Activated CD4-positive, alpha-beta memory T cell treated with anti-CD3 and anti-CD28 coated beads for 36 hours (primary cell): ENCODE measurements at regions not wholly inside any gene's neighbourhood (a gene's known extent, or its start where the extent isn't known, plus 50 kb on each side); places are given as distances from the start of the nearest gene placed in this dataset.

Experiments used
- CTCF ChIA-PET: fragments of 350-600 bp; sonication (Branson Sonifier 250); formaldehyde crosslinking; loops from one replicate; lab custom pipeline; 2021; ENCODE audit warnings: antibody characterized with exemption, inconsistent platforms; lab: Charles Lee
- POLR2A ChIA-PET: fragments of 350-600 bp; sonication (Branson Sonifier 250); formaldehyde crosslinking; loops from one replicate; lab custom pipeline; 2021; ENCODE audit warnings: antibody characterized with exemption; lab: Charles Lee
- DNase-seq: peaks from one replicate; pipeline ENCODE4 v3.0.0-alpha.2; 2020
- H3K27ac Mint-ChIP-seq: one replicate; pipeline ENCODE4 v1.8.0; 2021; ENCODE audit warnings: mixed read lengths
- H3K27me3 Mint-ChIP-seq: one replicate; pipeline ENCODE4 v1.8.0; 2021; ENCODE audit warnings: mixed read lengths
- H3K36me3 Mint-ChIP-seq: one replicate; pipeline ENCODE4 v1.8.0; 2021; ENCODE audit warnings: mixed read lengths
- H3K4me1 Mint-ChIP-seq: one replicate; pipeline ENCODE4 v1.8.0; 2021; ENCODE audit warnings: low read depth, mixed read lengths
- H3K4me3 Mint-ChIP-seq: one replicate; pipeline ENCODE4 v1.8.0; 2021; ENCODE audit warnings: mild to moderate bottlenecking, mixed read lengths
- H3K9me3 Mint-ChIP-seq: one replicate; pipeline ENCODE4 v1.8.0; 2021; ENCODE audit warnings: mixed read lengths
- intact Hi-C: fragments of 100-400 bp; cut with micrococcal nuclease; formaldehyde crosslinking; loops from one replicate; pipeline ENCODE4 v1.15.1; 2023

DNA sequence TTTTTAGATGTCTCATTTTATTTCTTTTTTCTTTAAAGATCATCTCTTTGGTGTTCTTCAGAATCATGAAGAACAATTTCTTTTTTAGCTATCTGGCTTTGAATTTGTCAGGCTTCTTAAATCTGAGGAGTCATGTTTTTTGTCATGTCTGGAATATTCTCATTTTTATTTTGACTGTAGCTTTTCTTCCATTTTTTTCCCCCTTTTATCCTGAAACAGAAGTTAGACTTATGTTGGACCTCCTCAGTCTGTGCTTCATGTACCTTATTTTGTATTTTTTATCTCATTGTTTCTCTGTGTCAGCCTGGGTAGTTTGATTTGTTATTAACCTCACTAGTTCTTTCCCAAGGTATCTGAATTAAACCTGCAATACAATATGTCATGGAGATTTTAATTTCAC, 319.2 kb upstream of the ADGRL4 start:
- H3K9me3 Mint-ChIP-seq = peaks cover 2% of the 10 kb centered on the region
- CTCF ChIA-PET = no interaction called here

DNA sequence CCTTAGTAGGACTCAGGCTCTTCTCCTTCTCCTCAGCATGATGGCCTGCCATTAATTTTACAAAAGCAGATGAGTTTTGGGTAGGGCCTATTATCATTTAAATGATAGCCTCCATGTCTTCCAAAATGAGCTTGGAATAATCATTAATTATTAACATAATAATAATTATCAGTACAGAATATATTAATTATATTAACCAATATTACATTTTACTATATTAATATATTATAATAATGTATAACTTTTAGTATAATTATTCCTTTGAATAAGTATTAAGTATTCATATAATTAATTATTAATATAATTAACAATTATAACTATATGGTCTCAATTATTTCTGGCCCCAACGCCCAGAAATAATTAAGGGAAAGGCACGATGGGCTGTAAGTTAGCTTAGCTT, 318.6 kb upstream of the ADGRL4 start:
- POLR2A ChIA-PET = no interaction called here
- Mint-ChIP-seq H3K27ac (no peak overlapping the region), H3K4me3 (no peak overlapping the region), H3K4me1 (no peaks in the 10 kb centered on the region), H3K36me3 (no peaks in the 10 kb centered on the region), H3K27me3 (no peaks in the 10 kb centered on the region), H3K9me3 (peaks cover 2% of the 10 kb centered on the region)
- no peak for DNase-seq
- intact Hi-C loops = no loop called here
- CTCF ChIA-PET = no interaction called here

More for the DNA sequence above, 319.2 kb upstream of the ADGRL4 start:
- no peaks in the 10 kb centered on the region for H3K27me3 Mint-ChIP-seq
- no peak overlapping the region for H3K4me3 Mint-ChIP-seq
- no peak overlapping the region for H3K27ac Mint-ChIP-seq
- no peaks in the 10 kb centered on the region for H3K36me3 Mint-ChIP-seq
- H3K4me1 Mint-ChIP-seq = no peaks in the 10 kb centered on the region
- POLR2A ChIA-PET = no interaction called here
- DNase-seq = no peak
- intact Hi-C loops = no loop called here

DNA sequence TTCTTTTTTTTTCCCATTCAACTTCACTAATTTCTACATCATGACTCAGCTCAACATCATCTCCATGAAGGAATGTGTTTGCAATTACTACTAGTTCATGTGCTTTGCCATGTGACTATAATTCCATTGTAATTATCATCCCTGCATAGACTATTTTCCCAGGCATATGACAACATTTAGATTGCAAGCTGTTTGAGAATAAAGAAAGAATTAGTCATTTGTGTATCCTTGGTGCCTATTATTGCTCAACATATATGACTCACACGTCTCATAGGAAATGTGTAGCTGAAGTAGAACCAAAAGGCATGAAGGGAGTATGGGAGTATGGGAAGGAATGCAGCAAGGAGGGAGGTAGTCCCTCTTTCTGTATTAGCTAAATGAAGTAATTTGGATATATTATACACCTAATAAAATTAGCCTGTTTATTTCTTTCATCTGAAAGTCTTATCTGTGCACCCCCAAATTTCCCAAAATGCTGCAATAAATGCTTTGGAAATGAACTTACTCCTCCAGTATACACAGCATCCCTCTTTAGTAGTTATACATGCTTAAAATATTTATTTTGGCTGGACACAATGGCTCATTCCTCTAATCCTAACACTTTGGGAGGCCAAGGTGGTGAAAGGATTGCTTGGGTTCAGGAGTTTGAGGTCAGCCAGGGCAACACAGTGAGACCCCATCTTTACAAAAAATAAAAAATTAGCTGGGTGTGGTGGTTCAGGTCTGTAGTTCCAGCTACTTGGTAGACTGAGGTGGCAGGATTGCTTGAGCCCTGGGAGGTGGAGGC, 316.9 kb upstream of the ADGRL4 start:
- H3K27me3 Mint-ChIP-seq = no peaks in the 10 kb centered on the region
- no peak for DNase-seq
- no peak overlapping the region for H3K27ac Mint-ChIP-seq
- no peak overlapping the region for H3K4me3 Mint-ChIP-seq
- intact Hi-C loops = no loop called here
- ChIA-PET CTCF (interaction anchor here (1.0 kb wide), 1 partner anchor 30 kb away, joined by 4 read pairs; no protein-coding TSS in a partner anchor), POLR2A (no interaction called here)
- no peaks in the 10 kb centered on the region for H3K36me3 Mint-ChIP-seq
- H3K4me1 Mint-ChIP-seq = no peaks in the 10 kb centered on the region
- peaks cover 7% of the 10 kb centered on the region for H3K9me3 Mint-ChIP-seq

DNA sequence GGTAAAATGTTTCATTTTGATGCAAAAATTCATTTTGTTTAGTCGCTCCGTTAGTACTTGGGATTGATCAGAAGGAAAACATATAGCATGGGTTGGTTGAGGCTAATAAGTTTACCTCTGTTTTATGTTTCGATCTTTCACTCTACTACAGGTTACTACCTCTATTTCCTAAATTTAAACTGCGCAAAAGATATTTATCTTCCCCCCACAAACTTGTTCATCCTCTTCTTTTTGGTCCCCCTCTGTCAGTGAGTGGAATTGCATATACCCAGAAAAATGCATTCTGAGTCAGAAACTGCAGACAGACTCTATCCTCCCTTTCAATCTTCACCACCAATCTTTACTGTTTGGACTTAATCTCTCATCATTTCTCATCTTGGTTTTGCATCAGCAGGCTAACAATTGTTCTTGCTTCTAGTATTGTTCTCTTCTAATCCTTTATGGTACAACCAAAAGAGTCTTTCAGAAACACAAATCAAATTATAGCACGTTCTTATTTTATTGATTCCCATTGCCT, 316.0 kb upstream of the ADGRL4 start:
- DNase-seq = no peak
- Mint-ChIP-seq H3K27ac (no peak overlapping the region), H3K4me1 (no peaks in the 10 kb centered on the region), H3K36me3 (no peaks in the 10 kb centered on the region), H3K9me3 (peaks cover 9% of the 10 kb centered on the region), H3K27me3 (no peaks in the 10 kb centered on the region), H3K4me3 (no peak overlapping the region)
- intact Hi-C loops = no loop called here
- CTCF ChIA-PET = interaction anchor here (1.0 kb wide), 1 partner anchor 30 kb away, joined by 4 read pairs; no protein-coding TSS in a partner anchor
- POLR2A ChIA-PET = no interaction called here

DNA sequence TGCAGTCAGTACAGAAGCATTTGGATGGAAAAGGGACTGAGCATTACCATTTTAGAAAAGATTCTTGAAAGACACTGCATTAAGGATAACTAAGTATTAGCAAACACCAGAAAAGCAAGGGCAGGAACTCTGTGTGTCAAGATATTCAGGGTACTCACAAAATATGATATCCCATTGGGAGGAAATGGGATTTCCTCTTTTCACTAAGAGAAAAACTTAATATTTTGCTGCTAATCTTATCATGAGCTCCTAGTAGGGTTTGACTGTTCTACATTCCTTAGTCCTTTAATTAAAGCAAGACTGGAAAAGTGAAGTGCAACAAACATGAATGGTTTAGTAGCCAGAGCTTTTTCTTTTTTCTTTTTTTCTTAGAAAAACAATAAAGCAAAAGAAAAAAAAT, 305.9 kb upstream of the ADGRL4 start:
- no peak for DNase-seq

DNA sequence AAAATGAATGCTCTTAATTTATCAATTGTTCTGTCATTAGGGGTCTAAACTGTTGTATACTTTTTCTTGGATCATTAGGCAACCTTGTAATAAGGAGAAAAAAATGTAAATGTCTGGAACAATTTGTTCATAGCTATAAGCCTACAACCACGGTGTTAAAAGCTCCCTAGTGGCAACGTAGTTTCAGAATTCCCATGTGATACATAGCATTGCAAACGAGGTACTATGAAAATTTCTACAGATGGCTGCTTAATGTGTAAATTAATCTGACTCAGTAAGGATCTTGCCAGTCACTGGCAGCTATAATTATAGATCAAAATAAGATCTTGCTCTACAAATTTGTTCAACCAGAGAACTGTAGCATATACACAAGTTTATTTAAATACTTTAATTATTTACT, 304.1 kb upstream of the ADGRL4 start:
- no peak for DNase-seq
- ChIA-PET CTCF (no interaction called here), POLR2A (no interaction called here)
- Mint-ChIP-seq H3K27me3 (no peaks in the 10 kb centered on the region), H3K36me3 (no peaks in the 10 kb centered on the region), H3K27ac (no peak overlapping the region), H3K4me1 (no peaks in the 10 kb centered on the region), H3K4me3 (no peak overlapping the region), H3K9me3 (peaks cover 4% of the 10 kb centered on the region)
- intact Hi-C loops = no loop called here

More for the DNA sequence above, 305.9 kb upstream of the ADGRL4 start:
- H3K36me3 Mint-ChIP-seq = no peaks in the 10 kb centered on the region
- H3K4me3 Mint-ChIP-seq = no peak overlapping the region
- no peaks in the 10 kb centered on the region for H3K27me3 Mint-ChIP-seq
- ChIA-PET POLR2A (no interaction called here), CTCF (no interaction called here)
- no peaks in the 10 kb centered on the region for H3K4me1 Mint-ChIP-seq
- no peak overlapping the region for H3K27ac Mint-ChIP-seq
- intact Hi-C loops = no loop called here
- peaks cover 4% of the 10 kb centered on the region for H3K9me3 Mint-ChIP-seq

GRCh38 chr1:79304131-79304530, 297.6 kb upstream of the ADGRL4 start:
- Mint-ChIP-seq H3K9me3 (no peaks in the 10 kb centered on the region), H3K27me3 (no peaks in the 10 kb centered on the region), H3K4me3 (no peak overlapping the region), H3K27ac (no peak overlapping the region), H3K36me3 (no peaks in the 10 kb centered on the region), H3K4me1 (no peaks in the 10 kb centered on the region)
- intact Hi-C loops = no loop called here
- ChIA-PET CTCF (no interaction called here), POLR2A (no interaction called here)
- DNase-seq = no peak

GRCh38 chr1:79303040-79303439, 296.5 kb upstream of the ADGRL4 start:
- CTCF ChIA-PET = no interaction called here
- no peak overlapping the region for H3K27ac Mint-ChIP-seq
- H3K9me3 Mint-ChIP-seq = no peaks in the 10 kb centered on the region
- intact Hi-C loops = no loop called here
- no peaks in the 10 kb centered on the region for H3K27me3 Mint-ChIP-seq
- no peaks in the 10 kb centered on the region for H3K4me1 Mint-ChIP-seq
- no peak for DNase-seq
- no peaks in the 10 kb centered on the region for H3K36me3 Mint-ChIP-seq
- POLR2A ChIA-PET = no interaction called here
- H3K4me3 Mint-ChIP-seq = no peak overlapping the region

DNA sequence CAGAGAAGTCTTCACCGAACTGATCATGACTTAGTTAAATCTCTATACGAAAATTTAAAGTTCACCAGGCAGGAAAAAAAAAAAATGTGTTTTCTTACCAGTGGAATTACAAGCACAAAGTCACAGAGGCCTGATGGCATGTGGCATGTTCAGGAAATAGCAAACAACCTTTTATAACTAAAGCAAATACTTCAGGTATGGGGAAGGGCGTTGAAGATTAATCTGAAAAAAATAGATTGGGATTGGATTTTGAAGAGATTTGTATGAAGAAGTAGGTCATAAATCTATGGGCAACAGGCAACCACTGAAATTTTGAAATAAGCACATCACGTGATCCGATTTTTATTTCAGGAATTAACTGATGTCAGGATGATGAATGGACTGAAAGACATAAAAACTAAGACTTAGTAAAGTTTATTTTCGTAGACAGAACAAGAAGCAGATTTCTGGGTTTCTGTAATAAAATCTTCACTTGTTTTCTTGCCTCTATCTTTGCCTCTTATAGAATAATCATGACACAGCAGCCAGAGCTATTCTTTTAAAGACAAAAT, 295.9 kb upstream of the ADGRL4 start:
- H3K4me3 Mint-ChIP-seq = no peak overlapping the region
- intact Hi-C loops = no loop called here
- ChIA-PET CTCF (no interaction called here), POLR2A (no interaction called here)
- no peak overlapping the region for H3K27ac Mint-ChIP-seq
- no peak for DNase-seq
- H3K36me3 Mint-ChIP-seq = no peaks in the 10 kb centered on the region
- no peaks in the 10 kb centered on the region for H3K4me1 Mint-ChIP-seq
- no peaks in the 10 kb centered on the region for H3K27me3 Mint-ChIP-seq
- H3K9me3 Mint-ChIP-seq = no peaks in the 10 kb centered on the region

DNA sequence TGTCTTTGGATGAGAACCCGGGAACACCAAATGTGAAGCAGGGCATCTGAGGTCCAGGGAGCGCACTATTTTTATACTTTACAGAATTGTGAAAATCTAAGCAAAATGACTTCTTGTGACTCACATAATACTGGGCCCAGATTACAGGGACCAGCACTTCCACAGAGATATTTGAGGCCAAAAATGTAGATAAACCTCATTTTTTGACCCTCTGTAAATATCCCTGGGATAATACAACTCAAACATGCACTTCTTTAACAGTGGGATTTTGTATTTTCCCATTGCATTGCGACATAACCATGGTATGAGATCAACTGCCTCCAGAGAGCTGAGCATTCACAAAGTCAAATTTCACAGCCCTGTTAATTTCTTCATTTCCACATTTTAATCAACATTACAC, 289.4 kb upstream of the ADGRL4 start:
- Mint-ChIP-seq H3K27ac (no peak overlapping the region), H3K4me3 (no peak overlapping the region), H3K36me3 (no peaks in the 10 kb centered on the region), H3K9me3 (no peaks in the 10 kb centered on the region), H3K4me1 (no peaks in the 10 kb centered on the region), H3K27me3 (no peaks in the 10 kb centered on the region)
- intact Hi-C loops = no loop called here
- no peak for DNase-seq
- CTCF ChIA-PET = interaction anchor here (0.6 kb wide), 1 partner anchor 1431 kb away, joined by 3 read pairs; no protein-coding TSS in a partner anchor
- POLR2A ChIA-PET = no interaction called here

- no peaks in the 10 kb centered on the region for H3K36me3 Mint-ChIP-seq
- no peak overlapping the region for H3K4me3 Mint-ChIP-seq
- CTCF ChIA-PET = no interaction called here
- no peak overlapping the region for H3K27ac Mint-ChIP-seq
- no peak for DNase-seq
- intact Hi-C loops = no loop called here
- no peaks in the 10 kb centered on the region for H3K4me1 Mint-ChIP-seq
- POLR2A ChIA-PET = no interaction called here
- H3K9me3 Mint-ChIP-seq = no peaks in the 10 kb centered on the region
- no peaks in the 10 kb centered on the region for H3K27me3 Mint-ChIP-seq
Measured at GRCh38 chr1:79293611-79294010, 287.1 kb upstream of the ADGRL4 start.

GRCh38 chr1:79290927-79291474, 284.5 kb upstream of the ADGRL4 start:
- no peak for DNase-seq
- no peaks in the 10 kb centered on the region for H3K4me1 Mint-ChIP-seq
- ChIA-PET POLR2A (no interaction called here), CTCF (no interaction called here)
- no peaks in the 10 kb centered on the region for H3K36me3 Mint-ChIP-seq
- no peak overlapping the region for H3K27ac Mint-ChIP-seq
- H3K9me3 Mint-ChIP-seq = no peaks in the 10 kb centered on the region
- H3K4me3 Mint-ChIP-seq = no peak overlapping the region
- H3K27me3 Mint-ChIP-seq = no peaks in the 10 kb centered on the region
- intact Hi-C loops = no loop called here
